Fibroblast of the aortic adventitia (primary cell): ENCODE measurements at regions not wholly inside any gene's neighbourhood (a gene's known extent, or its start where the extent isn't known, plus 50 kb on each side); places are given as distances from the start of the nearest gene placed in this dataset.

Experiments
- DNase-seq: peaks from one replicate; pipeline ENCODE4 v3.0.0-alpha.2; 2010; ENCODE audit warnings: low read depth
- H3K4me3 ChIP-seq: 2 replicates; pipeline ENCODE4 v1.5.1; 2011; ENCODE audit warnings: low read depth, mild to moderate bottlenecking, control low read depth, low read length, moderate library complexity
- TF ChIP-seq, protein P1 (sequence below): IDR thresholded peaks from 2 replicates; pipeline ENCODE4 v1.5.1; 2011; ENCODE audit warnings: mild to moderate bottlenecking, low read length, control low read depth, inconsistent platforms; ENCODE audit not compliant: insufficient read depth

DNA sequence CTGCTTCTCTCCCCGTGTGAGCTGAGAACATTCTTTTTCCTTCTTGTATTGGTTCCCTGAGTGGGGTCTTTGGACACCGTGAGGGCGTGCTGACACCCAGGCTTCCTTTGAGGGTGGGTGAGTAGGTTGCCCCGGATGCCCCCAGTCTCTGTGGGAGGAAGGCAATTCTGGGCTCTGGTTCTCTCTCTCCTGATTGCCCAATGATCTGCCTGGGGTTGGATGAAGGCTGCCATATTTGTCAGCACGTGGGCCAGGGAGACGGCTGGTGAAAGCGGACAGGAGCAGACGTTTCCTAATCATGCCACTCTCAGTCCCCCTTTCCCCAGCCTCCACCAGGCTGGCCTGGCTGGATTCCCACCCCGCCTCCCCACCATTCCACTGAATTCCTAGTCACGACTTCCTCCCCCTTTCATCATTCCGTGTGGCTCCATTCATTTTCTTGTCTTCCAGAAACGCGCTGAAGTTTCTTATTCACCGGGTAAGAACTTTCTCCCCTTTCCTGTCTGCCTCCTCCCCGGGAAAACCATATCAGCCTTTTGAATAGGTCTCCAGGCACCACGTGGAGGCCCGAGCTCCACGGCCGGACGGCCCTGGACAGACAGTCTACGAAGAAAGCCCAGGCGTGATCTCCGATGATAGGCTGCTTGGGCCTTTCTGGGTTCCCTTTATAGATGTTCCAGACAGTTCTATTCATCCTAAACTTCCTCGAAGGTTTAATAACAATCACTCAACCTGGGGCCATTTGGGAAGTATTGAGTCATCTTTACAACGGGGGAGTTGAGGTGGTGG is 98.7 kb upstream of the NPTX2 start:
- H3K4me3 ChIP-seq: no peak overlapping the region
- TF ChIP-seq, protein P1, sequence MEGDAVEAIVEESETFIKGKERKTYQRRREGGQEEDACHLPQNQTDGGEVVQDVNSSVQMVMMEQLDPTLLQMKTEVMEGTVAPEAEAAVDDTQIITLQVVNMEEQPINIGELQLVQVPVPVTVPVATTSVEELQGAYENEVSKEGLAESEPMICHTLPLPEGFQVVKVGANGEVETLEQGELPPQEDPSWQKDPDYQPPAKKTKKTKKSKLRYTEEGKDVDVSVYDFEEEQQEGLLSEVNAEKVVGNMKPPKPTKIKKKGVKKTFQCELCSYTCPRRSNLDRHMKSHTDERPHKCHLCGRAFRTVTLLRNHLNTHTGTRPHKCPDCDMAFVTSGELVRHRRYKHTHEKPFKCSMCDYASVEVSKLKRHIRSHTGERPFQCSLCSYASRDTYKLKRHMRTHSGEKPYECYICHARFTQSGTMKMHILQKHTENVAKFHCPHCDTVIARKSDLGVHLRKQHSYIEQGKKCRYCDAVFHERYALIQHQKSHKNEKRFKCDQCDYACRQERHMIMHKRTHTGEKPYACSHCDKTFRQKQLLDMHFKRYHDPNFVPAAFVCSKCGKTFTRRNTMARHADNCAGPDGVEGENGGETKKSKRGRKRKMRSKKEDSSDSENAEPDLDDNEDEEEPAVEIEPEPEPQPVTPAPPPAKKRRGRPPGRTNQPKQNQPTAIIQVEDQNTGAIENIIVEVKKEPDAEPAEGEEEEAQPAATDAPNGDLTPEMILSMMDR: no peak
- no peak for DNase-seq

DNA sequence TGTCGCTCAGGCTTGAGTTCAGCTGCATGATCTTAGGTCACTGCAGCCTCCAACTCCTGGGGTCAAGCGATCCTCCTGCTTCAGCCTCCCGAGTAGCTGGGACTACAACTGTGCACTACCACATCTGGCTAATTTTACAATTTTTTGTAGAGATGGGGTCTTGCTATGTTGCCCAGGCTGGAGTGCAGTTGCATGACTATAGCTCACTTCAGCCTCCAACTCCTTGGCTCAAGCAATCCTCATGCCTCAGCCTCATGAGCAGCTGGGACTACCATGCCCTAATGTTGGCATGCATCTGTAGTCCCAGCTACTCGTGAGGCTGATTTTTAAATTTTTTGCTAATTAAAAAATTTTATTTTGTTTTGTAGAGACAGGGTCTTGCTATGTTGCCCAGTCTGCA is 101.9 kb upstream of the NPTX2 start:
- TF ChIP-seq, protein P1: no peak
- DNase-seq: no peak
- H3K4me3 ChIP-seq: no peak overlapping the region

DNA sequence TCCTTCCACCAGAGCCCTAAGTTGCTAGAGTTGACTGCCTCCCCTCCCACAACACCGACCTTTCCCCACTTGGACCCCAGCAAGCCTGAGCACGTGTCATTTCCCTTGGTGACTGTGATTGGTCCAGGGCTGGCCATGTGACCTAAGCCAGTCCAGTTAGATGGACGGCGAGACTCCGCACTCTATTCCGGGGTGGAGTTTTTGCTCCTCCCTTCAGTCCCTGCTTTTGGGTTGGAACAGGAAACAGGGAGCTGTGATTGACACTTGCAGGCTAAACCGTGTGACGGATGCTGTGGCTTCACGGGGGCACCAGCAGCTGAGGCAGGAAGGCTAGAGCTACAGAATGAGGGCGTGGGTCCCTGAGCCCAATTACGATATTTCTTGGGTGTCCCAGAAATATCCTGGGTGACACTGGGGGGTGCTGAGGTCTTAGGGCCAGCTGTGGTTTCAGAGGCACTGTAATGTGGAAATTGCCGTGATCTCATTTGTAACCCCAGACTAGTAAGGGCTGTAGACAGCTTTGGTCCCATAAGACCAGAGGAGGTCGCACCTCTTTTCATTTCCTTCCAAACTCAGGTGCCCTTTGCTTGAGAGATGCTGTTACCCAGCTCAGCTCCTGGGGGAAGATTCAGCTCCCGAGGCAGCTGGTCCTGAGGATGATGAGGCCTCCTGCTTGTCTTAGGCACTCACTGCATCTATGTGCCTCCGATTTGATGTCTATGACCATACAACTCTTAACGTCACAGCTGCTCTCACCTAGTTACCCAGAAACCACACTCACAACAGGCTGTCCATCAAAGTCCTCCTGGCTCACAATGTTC is 102.7 kb upstream of the NPTX2 start:
- DNase-seq: no peak
- TF ChIP-seq, protein P1: no peak
- no peak overlapping the region for H3K4me3 ChIP-seq

GRCh38 chr7:98511175-98511574 is 105.9 kb upstream of the NPTX2 start:
- DNase-seq: no peak
- TF ChIP-seq, protein P1: no peak
- no peak overlapping the region for H3K4me3 ChIP-seq

DNA sequence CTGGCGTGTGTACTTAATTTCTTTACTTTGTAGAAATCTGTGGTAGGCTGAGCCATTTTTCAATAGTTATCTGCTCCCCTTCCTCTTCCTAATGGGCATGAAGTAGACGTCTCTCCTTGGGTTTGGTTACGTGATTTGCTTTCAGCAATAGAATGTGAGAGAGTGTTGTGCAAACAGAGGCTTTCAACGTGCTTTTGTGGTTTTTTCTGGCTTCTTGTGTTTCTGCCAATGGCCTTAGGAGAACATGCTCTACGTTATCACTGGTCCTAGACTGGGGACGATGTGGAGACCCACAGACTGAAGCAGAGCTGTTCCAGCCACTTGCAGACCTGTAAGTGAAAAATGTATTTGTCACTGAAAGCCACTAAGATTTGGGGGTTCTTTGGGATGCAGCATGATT is 107.2 kb upstream of the NPTX2 start:
- TF ChIP-seq, protein P1: no peak
- DNase-seq: no peak

DNA sequence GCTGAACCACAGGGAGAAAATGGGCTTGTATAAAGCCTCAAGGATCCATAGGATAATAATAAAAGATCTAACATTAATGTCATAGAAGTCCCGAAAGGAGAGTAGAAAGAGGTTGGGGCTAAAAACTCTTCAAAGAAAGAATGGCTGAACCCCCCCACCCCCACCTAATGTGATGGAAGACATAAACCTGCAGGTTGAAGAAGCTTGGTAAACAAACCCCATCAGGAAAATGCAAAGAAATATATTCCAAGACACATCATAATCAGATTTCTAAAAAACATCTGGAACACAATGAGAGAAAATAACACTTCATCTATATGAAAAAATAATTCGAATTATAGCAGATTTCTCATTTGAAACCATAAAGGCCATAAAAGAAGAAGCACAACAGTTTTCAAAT is 105.6 kb upstream of the BAIAP2L1 start:
- DNase-seq: no peak
- H3K4me3 ChIP-seq: no peak overlapping the region
- TF ChIP-seq, protein P1: no peak

More for the DNA sequence above, 107.2 kb upstream of the NPTX2 start:
- H3K4me3 ChIP-seq: no peak overlapping the region
